HFF-Myc (cell line): ENCODE measurements at regions not wholly inside any gene's neighbourhood (a gene's known extent, or its start where the extent isn't known, plus 50 kb on each side); places are given as distances from the start of the nearest gene placed in this dataset.
"Not testable (repeated sequence)": the region's sequence is repeated elsewhere in the genome, so short reads cannot be mapped to it uniquely, and the experiment has no call there.

Source experiments
- DNase-seq: peaks from one replicate; pipeline ENCODE4 v3.0.0-alpha.2; 2011; ENCODE audit warnings: low read depth; ENCODE audit errors: extremely low read depth
- H3K4me3 ChIP-seq: replicated peaks from 2 replicates; pipeline ENCODE4 v1.5.1; 2011; ENCODE audit warnings: low read depth, mild to moderate bottlenecking, control low read depth, low read length
- CTCF ChIP-seq: IDR thresholded peaks from 2 replicates; pipeline ENCODE4 v1.5.1; 2012; ENCODE audit warnings: mild to moderate bottlenecking, low read depth, low read length, control low read depth; ENCODE audit errors: missing control alignments

GRCh38 chr3:34150992-34151391 is 352.6 kb downstream of the PDCD6IP start:
- no peak for TF ChIP-seq CTCF
- H3K4me3 ChIP-seq = no peak overlapping the region
- DNase-seq = no peak

GRCh38 chr3:34152656-34153055 is 354.2 kb downstream of the PDCD6IP start:
- TF ChIP-seq CTCF = no peak
- no peak for DNase-seq
- H3K4me3 ChIP-seq = no peak overlapping the region

GRCh38 chr3:34155108-34155507 is 356.7 kb downstream of the PDCD6IP start:
- H3K4me3 ChIP-seq = no peak overlapping the region
- DNase-seq = no peak
- TF ChIP-seq CTCF = no peak

- TF ChIP-seq CTCF = no peak
- no peak overlapping the region for H3K4me3 ChIP-seq
- no peak for DNase-seq
Observed at GRCh38 chr3:34155666-34156065, 357.2 kb downstream of the PDCD6IP start.

GRCh38 chr3:34157491-34157890 is 359.1 kb downstream of the PDCD6IP start:
- no peak overlapping the region for H3K4me3 ChIP-seq
- no peak for TF ChIP-seq CTCF
- no peak for DNase-seq

- TF ChIP-seq CTCF = no peak
- H3K4me3 ChIP-seq = no peak overlapping the region
- no peak for DNase-seq
Observed at GRCh38 chr3:34159613-34160420, 361.4 kb downstream of the PDCD6IP start.

- not testable (repeated sequence) for DNase-seq, H3K4me3 ChIP-seq
Observed at GRCh38 chr3:34169636-34170035, 371.2 kb downstream of the PDCD6IP start.
